GM13976 (cell line): ENCODE measurements at regions not wholly inside any gene's neighbourhood (a gene's known extent, or its start where the extent isn't known, plus 50 kb on each side); places are given as distances from the start of the nearest gene placed in this dataset.

ENCODE experiments used
- DNase-seq: peaks from one replicate; pipeline ENCODE4 v3.0.0; 2012; ENCODE audit warnings: low spot score
- in situ Hi-C: fragments of 300-500 bp; cut with MboI; formaldehyde crosslinking; loops from one replicate; pipeline ENCODE4 v1.12.0; 2022; ENCODE audit warnings: low sequenced_read_pairs, mixed read lengths, inconsistent platforms; ENCODE audit not compliant: unreplicated experiment
- TF ChIP-seq, protein P1 (sequence below): IDR thresholded peaks from 2 replicates; pipeline ENCODE4 v1.5.1; 2012; ENCODE audit warnings: borderline replicate concordance, mild to moderate bottlenecking; ENCODE audit not compliant: insufficient read depth; ENCODE audit errors: extremely low read depth, missing control alignments, control extremely low read depth

GRCh38 chr9:90331826-90332575, 310.6 kb downstream of the DIRAS2 start:
- in situ Hi-C loops, result no loop called here
- DNase-seq, result no peak
- TF ChIP-seq, protein P1, sequence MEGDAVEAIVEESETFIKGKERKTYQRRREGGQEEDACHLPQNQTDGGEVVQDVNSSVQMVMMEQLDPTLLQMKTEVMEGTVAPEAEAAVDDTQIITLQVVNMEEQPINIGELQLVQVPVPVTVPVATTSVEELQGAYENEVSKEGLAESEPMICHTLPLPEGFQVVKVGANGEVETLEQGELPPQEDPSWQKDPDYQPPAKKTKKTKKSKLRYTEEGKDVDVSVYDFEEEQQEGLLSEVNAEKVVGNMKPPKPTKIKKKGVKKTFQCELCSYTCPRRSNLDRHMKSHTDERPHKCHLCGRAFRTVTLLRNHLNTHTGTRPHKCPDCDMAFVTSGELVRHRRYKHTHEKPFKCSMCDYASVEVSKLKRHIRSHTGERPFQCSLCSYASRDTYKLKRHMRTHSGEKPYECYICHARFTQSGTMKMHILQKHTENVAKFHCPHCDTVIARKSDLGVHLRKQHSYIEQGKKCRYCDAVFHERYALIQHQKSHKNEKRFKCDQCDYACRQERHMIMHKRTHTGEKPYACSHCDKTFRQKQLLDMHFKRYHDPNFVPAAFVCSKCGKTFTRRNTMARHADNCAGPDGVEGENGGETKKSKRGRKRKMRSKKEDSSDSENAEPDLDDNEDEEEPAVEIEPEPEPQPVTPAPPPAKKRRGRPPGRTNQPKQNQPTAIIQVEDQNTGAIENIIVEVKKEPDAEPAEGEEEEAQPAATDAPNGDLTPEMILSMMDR, result no peak

DNA sequence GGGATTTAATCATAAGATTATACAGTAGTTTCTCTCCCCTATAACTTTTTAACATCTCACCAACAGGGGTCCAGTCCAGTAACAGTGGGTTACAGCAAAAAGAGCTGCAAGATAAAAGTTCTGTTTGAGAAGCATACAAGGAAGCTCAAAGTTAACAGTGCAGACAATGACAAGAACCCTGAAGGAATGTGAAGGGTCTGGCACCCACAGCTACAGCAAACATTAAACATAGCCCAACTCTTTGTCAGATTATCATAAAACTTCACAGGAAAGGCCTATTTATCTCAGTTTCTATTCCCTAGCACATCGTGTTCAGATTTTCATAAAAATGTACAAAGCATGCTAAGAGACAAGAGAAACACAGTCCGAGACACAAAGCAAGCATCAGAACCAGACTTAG, 309.4 kb downstream of the DIRAS2 start:
- no peak for DNase-seq
- TF ChIP-seq, protein P1, result no peak
- in situ Hi-C loops, result no loop called here

- no peak for DNase-seq
- in situ Hi-C loops, result no loop called here
- TF ChIP-seq, protein P1, result no peak
Observed at GRCh38 chr9:90340421-90340820, 302.2 kb downstream of the DIRAS2 start.

- DNase-seq, result no peak
- in situ Hi-C loops, result no loop called here
- TF ChIP-seq, protein P1, result no peak
Observed at GRCh38 chr9:90342607-90343006, 300.0 kb downstream of the DIRAS2 start.

DNA sequence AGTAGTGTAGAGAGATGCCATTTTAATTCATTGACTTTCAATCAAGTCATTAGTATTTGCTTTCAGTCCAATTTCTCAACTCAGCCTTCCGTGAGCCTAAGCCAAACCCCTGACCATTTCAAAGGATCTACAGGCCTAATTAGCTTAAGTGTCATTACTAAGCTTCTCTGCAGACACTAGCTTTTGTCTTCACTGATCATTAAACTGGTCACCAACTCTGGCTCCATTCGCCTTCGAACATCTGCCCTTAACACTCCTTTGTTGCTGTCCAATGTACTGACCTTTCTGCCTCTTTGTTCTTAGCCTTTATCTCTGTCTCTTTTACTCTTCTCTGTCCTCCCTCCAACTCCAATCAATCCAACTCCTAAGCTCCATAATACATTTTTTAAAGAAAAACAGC, 299.3 kb downstream of the DIRAS2 start:
- in situ Hi-C loops, result no loop called here
- TF ChIP-seq, protein P1, result no peak
- no peak for DNase-seq

GRCh38 chr9:90343991-90344390, 298.6 kb downstream of the DIRAS2 start:
- in situ Hi-C loops, result no loop called here
- TF ChIP-seq, protein P1, result no peak
- DNase-seq, result no peak

DNA sequence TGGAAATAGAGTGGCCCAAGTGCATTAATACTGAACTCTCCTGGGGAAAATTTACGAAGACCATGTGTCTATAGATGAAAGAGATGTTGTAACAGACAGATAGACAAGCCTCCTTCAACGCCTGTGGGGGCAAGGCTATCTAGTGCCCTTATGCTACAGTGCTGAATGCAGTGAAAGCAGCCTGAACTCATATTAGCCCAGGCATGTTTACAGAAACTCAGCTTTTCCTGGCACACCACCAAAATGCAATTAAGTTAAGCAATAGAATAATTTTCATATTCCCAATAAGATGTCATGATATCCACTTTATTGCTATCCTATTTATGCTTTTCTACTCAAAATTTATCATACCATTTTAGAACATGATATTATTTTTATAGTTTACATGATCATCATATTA, 277.0 kb downstream of the DIRAS2 start:
- TF ChIP-seq, protein P1, result no peak
- no peak for DNase-seq
- in situ Hi-C loops, result no loop called here
